Mesothelial cell of epicardium (in vitro differentiated cells): ENCODE measurements at regions not wholly inside any gene's neighbourhood (a gene's known extent, or its start where the extent isn't known, plus 50 kb on each side); places are given as distances from the start of the nearest gene placed in this dataset.

Experiments
- DNase-seq, 2 experiments: peaks; one replicate each; pipeline ENCODE4 v3.0.0; 2021; ENCODE audit warnings: low spot score in 2 of 2; ENCODE audit not compliant: unreplicated experiment in 2 of 2
- H3K27ac Mint-ChIP-seq: 2 replicates; pipeline ENCODE4 v1.8.0; 2021; ENCODE audit warnings: mixed read lengths
- H3K27me3 Mint-ChIP-seq: 2 replicates; pipeline ENCODE4 v1.8.0; 2021; ENCODE audit warnings: low read depth, mixed read lengths
- H3K36me3 Mint-ChIP-seq: 2 replicates; pipeline ENCODE4 v1.8.0; 2021; ENCODE audit warnings: mixed read lengths
- H3K4me1 Mint-ChIP-seq: 2 replicates; pipeline ENCODE4 v1.8.0; 2021; ENCODE audit warnings: mixed read lengths
- H3K4me3 Mint-ChIP-seq: 2 replicates; pipeline ENCODE4 v1.8.0; 2021; ENCODE audit warnings: mild to moderate bottlenecking, moderate library complexity, mixed read lengths
- H3K9me3 Mint-ChIP-seq: 2 replicates; pipeline ENCODE4 v1.8.0; 2021; ENCODE audit warnings: mixed read lengths
- TF ChIP-seq, protein P1 (sequence below): fragments of 200-600 bp; sonication (generic); IDR thresholded peaks from one replicate; pipeline ENCODE4 v1.5.0; 2021; ENCODE audit warnings: antibody characterized with exemption; ENCODE audit not compliant: unreplicated experiment

DNA sequence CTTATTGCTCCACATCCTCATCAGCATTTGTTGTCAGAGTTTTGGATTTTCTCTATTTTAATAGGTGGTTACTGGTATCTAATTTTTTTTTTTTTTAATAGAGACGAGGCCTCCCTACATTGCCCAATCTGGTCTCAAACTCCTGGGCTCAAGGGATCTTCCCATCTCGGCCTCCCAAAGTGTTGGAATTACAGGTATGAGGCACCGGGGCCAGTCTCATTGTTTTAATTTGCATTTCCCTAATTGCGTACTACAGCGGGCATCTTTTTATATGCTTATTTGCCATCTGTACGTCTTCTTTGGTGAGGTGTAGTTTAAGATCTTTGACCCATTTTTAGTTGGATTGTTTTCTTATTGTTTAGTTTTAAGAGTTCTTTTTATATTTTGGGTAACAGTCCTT lies 210.4 kb upstream of the SULF2 start:
- H3K9me3 Mint-ChIP-seq, result peaks cover 6% of the 10 kb centered on the region
- peaks cover 4% of the 10 kb centered on the region for H3K27me3 Mint-ChIP-seq
- H3K27ac Mint-ChIP-seq, result no peak overlapping the region
- H3K36me3 Mint-ChIP-seq, result no peaks in the 10 kb centered on the region
- TF ChIP-seq, protein P1, sequence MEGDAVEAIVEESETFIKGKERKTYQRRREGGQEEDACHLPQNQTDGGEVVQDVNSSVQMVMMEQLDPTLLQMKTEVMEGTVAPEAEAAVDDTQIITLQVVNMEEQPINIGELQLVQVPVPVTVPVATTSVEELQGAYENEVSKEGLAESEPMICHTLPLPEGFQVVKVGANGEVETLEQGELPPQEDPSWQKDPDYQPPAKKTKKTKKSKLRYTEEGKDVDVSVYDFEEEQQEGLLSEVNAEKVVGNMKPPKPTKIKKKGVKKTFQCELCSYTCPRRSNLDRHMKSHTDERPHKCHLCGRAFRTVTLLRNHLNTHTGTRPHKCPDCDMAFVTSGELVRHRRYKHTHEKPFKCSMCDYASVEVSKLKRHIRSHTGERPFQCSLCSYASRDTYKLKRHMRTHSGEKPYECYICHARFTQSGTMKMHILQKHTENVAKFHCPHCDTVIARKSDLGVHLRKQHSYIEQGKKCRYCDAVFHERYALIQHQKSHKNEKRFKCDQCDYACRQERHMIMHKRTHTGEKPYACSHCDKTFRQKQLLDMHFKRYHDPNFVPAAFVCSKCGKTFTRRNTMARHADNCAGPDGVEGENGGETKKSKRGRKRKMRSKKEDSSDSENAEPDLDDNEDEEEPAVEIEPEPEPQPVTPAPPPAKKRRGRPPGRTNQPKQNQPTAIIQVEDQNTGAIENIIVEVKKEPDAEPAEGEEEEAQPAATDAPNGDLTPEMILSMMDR, result no peak
- no peak overlapping the region for H3K4me3 Mint-ChIP-seq
- DNase-seq, result no peak
- peaks cover 15% of the 10 kb centered on the region for H3K4me1 Mint-ChIP-seq

DNA sequence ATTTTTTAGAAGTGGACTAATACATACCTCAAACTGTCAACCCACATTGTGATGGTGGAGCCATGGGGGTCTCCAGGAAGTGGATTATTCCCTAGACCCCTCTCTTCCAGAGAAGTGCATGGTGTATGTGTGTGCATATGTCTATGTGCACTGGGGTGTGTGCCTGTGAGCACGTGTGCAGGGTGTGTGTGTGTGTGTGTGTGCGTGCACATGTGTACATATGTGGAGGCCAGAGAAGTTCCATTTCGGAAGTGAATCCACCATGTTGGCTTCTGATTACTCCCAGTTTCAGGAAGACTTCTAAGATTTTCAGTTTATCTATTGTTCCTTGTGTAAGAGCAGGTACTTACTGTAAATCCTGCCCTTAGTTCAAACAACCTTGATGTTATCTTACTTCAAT lies 208.5 kb upstream of the SULF2 start:
- Mint-ChIP-seq H3K27me3 (peaks cover 4% of the 10 kb centered on the region), H3K36me3 (no peaks in the 10 kb centered on the region)

DNA sequence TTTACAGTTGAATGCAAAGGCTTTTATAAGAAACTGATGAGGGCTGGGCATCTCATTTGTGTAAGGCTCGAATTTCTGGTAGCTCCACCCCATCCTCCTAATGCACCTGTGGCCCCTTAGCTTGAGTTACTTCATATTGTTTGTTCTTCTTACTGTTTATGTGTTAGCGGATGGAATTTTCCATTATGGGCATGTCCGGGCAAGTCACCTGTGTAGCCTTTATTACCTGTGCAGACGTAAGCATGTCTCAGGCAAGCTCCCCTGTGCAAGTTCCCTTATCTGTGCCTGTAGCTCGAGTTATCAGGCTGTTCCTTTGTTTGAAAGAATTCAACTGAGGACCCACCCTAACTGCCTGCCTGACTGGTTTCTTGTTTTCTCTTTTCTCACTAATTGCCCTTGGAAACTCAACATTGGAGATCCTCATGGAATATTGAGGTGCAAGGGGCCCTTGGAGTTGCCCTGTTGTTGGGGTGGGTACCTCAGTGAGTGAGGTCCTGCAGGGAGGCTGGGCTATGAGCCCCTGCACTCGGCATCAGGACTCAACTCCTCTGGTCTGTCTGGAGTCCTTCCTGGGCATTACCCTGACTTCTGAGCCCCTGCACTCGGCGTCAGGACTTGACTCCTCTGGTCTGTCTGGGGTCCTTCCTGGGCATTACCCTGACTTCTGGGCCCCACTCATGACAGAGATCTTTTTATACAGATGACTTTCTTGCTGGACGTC lies 207.9 kb upstream of the SULF2 start:
- TF ChIP-seq, protein P1, result no peak
- H3K27me3 Mint-ChIP-seq, result peaks cover 4% of the 10 kb centered on the region

More for the DNA sequence above, 208.5 kb upstream of the SULF2 start:
- peaks cover 6% of the 10 kb centered on the region for H3K9me3 Mint-ChIP-seq
- TF ChIP-seq, protein P1, result no peak
- H3K27ac Mint-ChIP-seq, result no peak overlapping the region
- H3K4me3 Mint-ChIP-seq, result no peak overlapping the region
- DNase-seq, result no peak
- peaks cover 28% of the 10 kb centered on the region for H3K4me1 Mint-ChIP-seq

DNA sequence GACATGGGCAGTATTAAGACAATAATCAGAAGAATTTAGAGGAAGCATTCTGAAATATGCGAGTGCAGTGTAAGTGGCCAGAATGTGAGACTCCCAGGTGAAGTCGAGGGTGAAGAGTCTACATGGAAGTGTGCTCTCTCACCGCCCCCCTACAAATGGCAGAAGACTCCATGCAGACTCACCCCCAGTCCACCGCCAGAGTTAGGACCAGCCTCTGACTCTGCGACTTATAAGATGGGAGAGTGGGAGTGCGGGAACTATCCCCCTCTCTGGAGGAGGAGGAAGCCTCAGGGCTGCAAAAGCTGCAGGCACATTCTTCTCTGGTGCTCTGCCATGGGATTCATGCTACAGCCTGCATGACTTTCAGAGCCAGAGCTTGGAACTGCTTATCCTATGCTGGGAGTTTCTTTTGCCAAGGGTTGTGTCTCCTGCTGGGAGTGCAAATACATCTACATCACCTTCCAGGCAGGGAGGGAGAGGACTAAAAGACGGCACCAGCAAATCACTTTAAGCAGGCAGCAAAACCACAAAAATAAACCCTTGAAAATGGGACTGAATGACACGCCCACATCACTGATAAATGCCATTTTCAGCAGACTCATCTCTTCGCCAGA lies 206.7 kb upstream of the SULF2 start:
- H3K9me3 Mint-ChIP-seq, result peaks cover 6% of the 10 kb centered on the region
- no peaks in the 10 kb centered on the region for H3K27me3 Mint-ChIP-seq
- DNase-seq, result no peak
- TF ChIP-seq, protein P1, result no peak
- H3K27ac Mint-ChIP-seq, result no peak overlapping the region
- peaks cover 28% of the 10 kb centered on the region for H3K4me1 Mint-ChIP-seq
- no peaks in the 10 kb centered on the region for H3K36me3 Mint-ChIP-seq
- no peak overlapping the region for H3K4me3 Mint-ChIP-seq

More for the DNA sequence above, 207.9 kb upstream of the SULF2 start:
- DNase-seq, result no peak
- Mint-ChIP-seq H3K4me3 (no peak overlapping the region), H3K27ac (no peak overlapping the region), H3K36me3 (no peaks in the 10 kb centered on the region), H3K9me3 (peaks cover 6% of the 10 kb centered on the region), H3K4me1 (peaks cover 28% of the 10 kb centered on the region)

DNA sequence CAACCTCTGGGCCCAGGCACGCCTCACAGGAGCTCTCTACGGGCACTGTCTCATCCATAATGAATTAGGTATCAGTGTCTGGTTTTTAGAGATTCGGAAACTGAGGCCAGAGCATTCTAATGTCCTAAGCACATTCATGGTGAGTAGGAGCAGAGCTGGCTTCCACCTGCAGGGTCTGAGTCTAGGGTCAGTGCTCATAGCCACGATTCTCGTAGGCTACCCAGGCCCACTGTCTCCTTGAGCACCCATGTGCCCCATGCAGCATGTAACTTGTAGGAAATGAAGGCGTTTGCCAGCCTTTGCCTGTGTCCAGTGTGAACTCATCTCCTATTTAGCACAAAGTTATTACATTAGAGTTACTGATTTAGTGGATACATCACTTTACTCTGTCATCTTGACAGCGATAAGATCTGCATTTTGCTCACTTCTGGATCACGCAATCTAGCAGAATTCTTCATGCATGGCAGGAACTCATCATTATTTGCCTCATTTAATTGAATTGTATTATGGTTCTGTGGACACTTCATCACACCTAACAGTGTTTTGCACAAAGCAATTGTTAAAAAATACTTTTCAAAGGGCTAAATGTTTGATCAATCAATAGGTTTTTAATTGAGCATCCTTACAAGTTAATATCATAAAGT lies 205.3 kb upstream of the SULF2 start:
- peaks cover 6% of the 10 kb centered on the region for H3K9me3 Mint-ChIP-seq
- TF ChIP-seq, protein P1, result no peak
- H3K4me1 Mint-ChIP-seq, result peaks cover 28% of the 10 kb centered on the region
- H3K27ac Mint-ChIP-seq, result no peak overlapping the region
- H3K4me3 Mint-ChIP-seq, result no peak overlapping the region
- no peaks in the 10 kb centered on the region for H3K36me3 Mint-ChIP-seq
- no peaks in the 10 kb centered on the region for H3K27me3 Mint-ChIP-seq
- DNase-seq, result no peak
